OCI-LY7 (cell line): ENCODE measurements at regions not wholly inside any gene's neighbourhood (a gene's known extent, or its start where the extent isn't known, plus 50 kb on each side); places are given as distances from the start of the nearest gene placed in this dataset.

Source experiments
- CTCF ChIP-seq: fragments of 200-600 bp; sonication (generic); conservative IDR thresholded peaks from 2 replicates; pipeline ENCODE4 v1.5.1; 2014; ENCODE audit warnings: mild to moderate bottlenecking, antibody characterized with exemption, low read length, moderate library complexity, mixed read lengths
- EZH2phosphoT487 ChIP-seq: fragments of 200-600 bp; sonication (generic); IDR thresholded peaks from 2 replicates; pipeline ENCODE4 v1.6.1; 2018; ENCODE audit warnings: low read depth, borderline replicate concordance, mild to moderate bottlenecking, mixed run types, antibody characterized with exemption, low read length, moderate library complexity, mixed read lengths

GRCh38 chr7:10075866-10076265, 897.8 kb upstream of the PHF14 start:
- TF ChIP-seq CTCF (no peak), EZH2phosphoT487 (no peak)
